Renal pelvis (tissue), 1 donor: ENCODE measurements at regions not wholly inside any gene's neighbourhood (a gene's known extent, or its start where the extent isn't known, plus 50 kb on each side); places are given as distances from the start of the nearest gene placed in this dataset.
"Not testable (repeated sequence)": the region's sequence is repeated elsewhere in the genome, so short reads cannot be mapped to it uniquely, and the experiment has no call there.

Source experiments
- DNase-seq: peaks from one replicate; pipeline ENCODE4 v3.0.0-alpha.2; 2013

DNA sequence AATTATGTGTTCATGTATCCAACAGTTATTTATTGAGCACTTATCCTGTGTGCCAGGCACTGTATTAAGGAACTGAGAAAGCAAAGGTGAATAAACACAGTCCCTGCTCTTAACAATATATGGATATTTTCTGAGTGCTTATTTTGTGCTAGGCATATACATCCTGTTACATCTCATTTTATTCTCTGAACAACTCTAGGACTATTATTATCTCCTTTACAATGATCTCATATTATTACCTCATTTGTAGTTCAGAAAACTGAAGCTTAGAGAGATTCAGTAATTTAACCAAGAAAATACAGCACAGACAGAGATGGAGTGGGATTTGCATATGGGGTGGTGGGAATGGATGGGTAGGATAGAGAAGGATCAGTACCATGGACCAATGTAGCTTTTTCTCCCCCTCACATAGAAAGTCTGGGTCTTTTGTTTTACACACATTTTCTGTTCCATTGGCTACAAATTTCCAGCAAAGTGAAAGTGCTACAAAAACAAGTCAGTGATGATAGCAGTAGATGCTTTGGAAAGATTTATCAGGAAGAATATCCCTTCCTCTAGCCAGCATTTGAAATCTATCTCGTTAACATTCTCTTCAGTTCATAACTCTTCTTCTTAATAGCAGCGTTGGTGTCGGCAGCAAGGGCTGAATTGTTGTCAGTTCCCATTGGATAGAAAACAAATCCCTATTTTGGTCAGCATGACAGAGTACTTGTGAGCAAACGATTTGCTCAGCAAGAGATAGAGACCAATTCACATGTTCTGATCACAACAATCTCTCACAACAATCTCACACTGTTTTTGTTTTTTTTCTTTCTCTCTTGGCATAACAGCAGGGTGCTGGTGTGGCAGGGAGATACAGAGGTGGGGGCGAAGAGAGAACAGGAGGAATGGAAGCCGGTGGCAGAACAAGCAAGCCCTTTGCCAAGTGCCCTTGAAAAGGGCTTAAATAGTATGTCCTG, 102.2 kb upstream of the KCTD1 start:
- DNase-seq, result no peak

DNA sequence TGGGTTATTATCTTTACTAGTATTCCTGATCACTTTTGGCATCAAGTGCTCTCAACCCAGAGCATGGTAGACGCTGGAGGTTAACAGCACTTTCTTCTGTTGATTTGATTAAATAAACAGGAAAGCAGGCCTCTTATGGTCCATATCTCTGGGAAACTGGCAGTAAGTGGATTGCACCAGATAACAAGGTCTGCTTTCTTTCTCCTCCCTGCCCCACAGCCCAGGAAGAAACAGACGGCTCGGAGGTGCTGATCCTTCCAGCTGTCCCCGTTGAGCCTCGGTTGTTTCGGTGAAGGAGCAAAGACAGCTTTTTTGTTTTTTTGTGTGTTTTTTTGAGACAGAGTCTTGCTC, 100.8 kb upstream of the KCTD1 start:
- DNase-seq, result no peak

DNA sequence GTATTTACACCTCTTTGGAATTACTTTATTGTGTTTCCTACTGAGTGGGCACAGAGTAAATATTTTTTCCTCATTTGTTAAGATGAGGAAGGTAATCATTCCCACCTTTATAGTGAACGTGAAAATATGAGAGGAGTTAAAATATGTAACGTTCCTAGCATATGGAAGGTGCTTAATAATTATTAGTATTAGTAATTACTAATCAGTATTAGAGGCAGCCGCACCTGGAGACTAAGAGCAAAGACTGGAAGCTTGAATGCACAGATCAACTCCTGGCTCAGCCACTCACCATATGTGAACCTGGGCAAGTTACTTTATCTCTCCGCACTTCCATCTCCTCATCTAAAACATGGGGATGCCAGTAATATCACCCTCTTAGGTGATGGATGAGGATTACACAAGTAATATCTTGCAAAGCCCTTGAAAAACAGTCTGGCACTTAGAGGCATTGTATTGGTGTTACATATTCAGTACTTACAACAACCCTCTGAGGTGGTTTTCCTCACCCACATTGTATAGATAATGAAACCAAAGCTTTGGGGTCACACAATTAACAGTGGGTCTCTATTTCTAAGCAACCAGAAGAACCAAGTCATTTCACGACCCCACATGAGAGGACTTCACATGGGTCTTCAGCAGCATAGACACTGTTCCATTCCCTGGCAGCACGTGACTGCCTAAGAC, 100.3 kb upstream of the KCTD1 start:
- DNase-seq, result no peak

DNA sequence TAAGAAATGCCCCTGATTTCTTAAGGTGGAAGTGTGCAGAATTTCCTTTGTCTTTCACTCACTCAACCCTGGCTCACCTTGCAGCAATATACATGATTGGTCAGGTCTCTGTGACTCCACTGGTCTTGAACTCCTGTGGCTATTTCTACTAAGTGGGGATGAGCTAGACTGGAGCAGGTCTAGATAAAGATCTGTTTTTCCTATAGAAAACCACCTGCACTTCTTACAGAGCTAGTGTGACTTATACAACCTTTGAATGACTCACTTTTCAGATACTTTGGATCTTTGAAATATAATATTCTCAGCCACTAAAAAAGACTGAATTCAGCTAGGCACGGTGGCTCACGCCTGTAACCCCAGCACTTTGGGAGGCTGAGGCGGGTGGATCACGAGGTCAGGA, 98.5 kb upstream of the KCTD1 start:
- DNase-seq, result no peak

DNA sequence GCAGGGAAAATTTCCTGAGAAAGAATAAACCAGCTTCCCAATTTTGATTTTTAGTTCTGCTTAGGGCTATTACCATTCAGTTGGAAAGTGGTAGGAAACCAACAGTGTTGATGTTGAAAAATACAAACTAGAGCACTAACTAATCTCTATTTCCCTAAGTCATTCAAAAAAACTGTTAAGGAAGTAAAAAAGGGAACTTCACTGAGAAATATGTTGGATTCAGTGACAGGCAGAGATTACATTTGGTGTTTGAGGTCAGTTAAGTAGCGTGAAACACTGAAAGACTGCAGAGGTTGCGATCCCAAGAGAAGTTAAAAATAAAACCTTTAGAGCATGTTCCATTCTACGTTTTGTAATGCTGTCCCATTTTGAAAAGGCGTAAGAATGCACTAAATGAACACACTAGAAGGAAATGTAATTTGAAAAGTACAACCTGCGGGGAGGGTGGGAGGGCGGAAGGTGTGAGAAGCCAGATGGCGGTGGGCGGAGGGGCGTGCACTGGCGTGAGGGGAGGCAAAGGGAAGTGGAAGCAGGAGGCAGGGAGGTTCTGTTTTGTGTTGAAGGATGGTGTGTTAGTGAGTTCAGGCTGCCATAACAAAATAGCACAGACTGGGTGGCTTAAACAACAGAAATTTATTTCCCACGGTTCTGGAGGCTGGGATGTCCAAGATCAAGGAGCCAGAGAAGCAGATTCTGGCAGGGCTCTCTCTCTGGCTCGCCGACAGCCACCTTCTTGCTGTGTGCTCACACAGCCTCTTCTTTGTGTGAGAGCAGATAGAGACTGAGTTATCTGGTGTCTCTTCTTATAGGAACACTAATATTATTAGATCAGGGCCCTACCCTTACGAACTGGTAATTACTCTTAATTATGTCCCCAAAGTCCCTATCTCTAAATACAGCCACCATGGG, 94.3 kb upstream of the KCTD1 start:
- DNase-seq, result no peak

DNA sequence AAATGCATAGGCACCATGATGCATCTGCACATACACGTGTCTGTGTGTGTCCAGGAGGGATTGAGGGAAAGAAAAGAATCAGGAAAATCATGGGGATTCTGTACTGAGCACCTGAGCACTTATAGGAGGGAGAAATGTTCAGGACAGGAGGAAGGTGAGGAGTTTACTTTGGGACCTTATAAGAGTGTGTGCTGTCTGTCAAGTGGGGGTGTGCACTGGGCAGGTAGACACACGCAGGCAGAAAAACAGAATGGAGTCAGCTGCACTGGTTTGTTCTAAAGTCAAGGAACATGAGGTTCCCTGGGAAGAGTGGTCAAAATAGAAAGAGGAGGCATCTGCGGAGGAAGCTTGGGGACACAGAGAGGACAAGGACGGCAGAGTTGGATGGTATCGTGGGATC, 92.2 kb upstream of the KCTD1 start:
- no peak for DNase-seq

DNA sequence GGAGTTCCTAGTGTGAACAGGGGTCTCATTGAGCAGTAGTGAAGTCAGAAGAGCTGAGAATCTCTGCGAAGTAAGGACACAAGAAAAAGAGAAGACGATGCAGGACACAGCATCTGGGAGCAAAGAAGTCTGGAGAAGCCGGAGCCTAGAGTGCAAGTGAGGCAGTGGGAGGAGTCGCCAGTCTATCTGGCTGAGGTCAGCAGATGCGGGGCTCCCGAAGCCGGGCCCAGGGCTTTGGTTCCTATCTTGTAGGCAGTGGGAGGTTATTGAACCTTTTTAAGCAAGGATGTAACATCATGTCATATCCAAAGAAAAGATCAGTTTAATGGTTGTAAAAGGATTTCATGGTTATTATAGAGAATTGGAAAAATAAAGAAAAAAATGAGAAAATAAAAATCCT, 90.8 kb upstream of the KCTD1 start:
- DNase-seq, result no peak

DNA sequence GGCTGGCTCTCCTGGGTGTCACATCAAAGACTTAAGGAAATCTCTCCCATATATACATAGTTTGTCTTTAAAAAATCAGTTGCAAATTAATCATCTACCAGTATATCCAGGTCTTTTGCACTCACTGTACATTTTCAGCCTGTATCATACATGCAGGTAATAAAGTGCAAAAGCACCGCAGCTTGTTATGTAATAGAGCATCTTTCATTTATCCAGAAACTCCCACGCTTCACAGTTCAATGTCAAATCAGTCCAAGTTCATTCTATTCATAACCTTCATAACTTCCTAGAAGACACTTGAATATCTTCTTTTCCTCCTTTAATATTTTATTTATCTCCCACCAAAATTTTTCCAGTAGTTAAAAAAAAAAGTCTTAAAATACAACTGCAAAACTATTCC, 89.6 kb upstream of the KCTD1 start:
- DNase-seq, result no peak

DNA sequence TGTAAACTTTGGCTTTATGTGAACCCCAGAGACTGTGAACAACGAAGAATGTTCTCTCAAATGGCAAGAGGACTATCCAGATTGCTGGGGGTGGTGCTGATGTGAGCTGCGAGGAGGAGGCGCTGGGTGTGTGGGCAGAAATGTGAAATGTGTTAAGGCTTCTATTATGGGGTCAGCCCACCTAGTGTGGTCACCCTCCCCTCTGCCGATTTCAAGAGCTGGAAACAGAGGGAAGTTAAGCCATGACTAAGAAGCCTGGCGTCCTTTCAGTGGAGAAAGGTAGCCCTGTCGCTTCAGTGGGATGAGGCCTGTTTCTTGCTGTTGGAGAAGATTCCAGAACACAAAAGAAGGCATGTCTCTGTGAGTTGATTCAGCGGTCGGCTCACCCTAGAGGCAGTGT, 89.0 kb upstream of the KCTD1 start:
- DNase-seq, result no peak

DNA sequence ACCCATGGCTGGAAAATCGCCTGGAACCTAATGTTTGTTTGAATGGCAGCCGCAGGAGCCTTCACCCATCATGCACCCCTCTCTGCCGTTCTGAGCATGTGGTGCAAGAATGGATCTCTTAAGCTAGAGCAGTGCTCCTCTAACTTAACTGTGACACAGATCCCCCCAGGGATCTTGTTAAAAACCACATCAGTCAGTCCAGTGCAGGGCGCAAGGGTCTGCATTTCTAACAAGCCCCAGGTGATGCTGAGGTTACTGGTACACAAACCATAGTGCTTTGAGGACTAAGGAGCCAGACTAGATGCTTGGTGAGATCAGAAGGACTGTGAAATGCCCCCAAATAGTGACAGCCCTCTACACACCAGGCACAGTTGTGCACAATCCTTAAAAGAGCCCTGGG, 87.1 kb upstream of the KCTD1 start:
- no peak for DNase-seq

DNA sequence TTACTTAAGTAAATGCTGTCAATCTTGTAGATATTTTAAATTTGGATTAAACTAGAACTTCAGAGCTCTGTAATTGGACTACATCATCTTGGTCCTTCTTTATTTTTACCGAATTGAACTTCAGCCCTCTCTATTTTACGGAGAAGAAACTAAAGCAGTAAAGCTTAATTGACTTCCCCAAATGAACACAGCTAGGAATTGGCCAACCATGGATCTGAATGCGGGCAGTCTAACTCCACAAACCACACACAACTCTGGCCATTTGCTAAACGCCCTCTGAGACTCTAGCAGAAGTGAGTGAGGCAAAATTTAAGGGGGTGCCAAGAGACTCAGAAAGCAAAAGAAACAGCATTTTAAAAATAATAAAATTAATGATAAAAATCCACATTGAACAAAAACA, 86.3 kb upstream of the KCTD1 start:
- DNase-seq, result no peak

DNA sequence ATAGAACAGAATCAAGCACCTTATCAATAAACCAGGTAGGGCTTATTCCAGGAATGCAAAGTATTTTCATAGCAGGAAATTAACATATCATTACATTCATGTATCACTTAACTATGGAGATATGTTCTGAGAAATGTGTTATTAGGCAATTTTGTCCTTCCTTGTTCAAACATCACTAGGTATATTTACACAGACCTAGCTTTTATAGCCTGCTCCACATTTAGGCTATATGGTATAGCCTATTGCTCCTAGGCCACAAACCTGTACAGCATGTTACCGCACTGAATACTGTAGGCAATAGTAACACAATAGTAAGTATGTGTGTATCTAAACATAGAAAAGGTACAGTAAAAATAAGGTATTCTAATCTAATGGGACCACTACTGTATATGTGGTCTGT, 82.8 kb upstream of the KCTD1 start:
- no peak for DNase-seq

DNA sequence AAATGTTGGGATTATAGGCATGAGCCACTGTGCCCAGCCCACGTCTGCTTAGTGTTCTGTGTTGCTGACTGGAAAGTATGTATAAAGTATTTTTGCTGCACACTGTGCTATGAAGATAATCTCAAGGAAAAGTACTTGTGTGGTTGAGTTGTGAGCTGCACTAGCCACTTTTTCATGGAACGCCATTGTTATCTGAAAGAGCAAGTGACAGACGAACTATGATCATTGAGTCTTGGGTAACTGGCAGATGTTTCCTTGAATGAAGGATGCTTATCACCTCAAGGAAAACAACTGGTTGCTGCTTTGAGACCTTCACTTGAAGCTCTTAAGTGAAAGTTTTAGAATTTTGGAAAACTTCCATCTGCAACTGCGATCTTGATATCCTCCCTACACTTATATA, 82.2 kb upstream of the KCTD1 start:
- no peak for DNase-seq

DNA sequence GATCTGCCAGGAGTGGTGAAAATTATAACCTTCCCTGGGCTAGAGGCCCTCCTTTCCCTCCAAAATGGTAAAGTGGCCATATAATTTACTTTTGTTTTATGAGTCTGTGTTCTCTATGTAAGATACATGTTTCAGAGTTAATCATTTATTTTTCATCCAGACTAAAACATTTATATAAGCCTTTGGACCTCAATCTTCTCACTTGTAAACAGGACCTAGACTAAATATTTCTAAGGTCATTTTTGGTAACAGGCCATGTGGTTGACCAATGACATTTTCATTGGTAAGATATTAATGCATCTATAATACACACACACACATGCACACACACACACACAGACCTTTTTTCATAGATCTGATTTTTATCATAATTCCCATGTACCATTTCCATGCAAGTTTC, 79.7 kb upstream of the KCTD1 start:
- no peak for DNase-seq

DNA sequence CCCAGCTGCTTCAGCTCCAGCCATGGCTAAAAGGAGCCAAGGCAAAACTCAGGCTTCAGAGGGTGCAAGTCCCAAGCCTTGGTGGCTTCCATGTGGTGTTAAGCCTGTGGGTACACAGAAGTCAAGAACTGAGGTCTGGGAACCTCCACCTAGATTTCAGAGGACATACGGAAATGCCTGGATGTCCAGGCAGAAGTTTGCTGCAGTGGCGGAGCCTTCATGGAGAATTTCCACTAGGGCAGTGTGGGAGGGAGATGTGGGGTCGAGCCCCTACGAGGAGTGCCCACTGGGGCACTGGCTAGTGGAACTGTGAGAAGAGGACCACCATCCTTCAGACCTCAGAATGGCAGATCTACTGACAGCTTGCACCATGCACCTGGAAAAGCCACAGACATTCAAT, 76.1 kb upstream of the KCTD1 start:
- DNase-seq, result no peak

DNA sequence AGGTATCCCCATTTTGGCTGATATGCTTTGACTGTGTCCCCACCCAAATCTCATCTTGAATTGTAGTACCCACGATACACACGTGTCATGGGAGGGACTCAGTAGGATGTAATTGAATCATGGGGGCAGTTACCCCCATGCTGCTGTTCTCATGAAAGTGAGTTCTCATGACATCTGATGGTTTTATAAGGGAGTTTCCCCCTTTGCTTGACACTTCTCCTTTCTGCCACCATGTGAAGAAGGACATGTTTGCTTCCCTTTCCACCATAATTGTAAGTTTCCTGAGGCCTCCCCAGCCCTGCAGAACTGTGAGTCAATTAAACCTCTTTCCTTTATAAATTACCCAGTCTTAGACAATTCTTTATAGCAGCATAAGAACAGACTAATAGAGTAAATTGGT, 75.0 kb upstream of the KCTD1 start:
- not testable (repeated sequence) for DNase-seq

DNA sequence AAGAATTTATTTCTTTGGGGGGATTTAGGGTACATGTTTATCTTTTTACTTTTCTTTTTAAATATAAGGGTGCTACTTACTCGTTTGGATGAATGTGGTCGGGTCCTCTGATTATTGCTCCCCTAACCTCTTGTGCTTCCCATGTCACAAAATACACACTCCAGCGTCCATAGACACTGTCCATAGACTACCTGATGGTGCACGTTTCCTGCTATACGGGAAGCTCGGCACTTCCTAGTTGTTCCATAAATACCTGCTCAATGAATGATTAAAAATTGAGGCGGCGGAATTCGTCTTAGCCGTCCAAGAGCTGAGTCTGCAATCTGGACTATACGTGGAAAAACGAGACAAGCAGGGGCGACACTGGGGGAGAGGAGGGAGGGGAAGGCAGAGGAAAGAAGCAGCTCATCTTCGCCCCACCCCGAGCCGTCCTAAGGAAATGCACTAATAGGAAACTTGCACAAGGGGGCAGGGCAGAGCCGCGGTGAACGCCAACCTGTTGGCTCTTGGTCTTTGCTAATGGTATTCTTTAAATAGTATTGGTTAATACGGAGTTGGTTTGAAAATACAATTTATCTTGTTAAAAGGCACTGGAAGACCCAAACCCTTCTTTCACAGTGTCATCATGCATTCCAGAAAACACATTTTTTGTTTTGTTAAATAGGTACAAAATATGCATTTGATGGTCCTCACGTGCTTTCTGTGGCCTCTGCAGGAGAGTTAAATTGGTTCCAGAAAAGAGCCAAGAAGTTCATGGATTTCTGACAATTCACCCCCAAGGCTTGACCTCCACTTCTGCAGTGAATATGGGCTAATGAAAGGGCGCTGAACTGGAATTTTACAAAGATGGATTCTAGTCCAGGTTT, 73.0 kb upstream of the KCTD1 start:
- DNase-seq, result no peak

DNA sequence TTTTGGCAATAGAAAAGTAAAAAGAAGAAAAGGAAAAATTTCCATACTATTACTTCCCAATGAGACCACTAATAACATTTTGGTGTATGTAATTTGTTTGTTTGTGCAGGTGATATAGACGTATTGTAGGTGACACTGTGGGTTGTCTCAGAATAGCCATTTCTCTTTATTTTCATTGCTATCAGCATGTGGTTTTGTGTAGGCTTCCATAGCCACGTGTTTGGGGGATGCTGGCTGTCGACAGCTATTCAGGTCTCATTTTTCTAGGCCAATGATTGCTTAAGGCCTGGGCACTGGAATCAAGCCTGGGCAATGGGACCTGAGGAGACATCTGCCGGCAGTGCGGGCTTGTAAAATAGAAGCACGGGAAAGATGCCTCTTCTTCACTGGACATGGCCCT, 71.0 kb upstream of the KCTD1 start:
- DNase-seq, result no peak

DNA sequence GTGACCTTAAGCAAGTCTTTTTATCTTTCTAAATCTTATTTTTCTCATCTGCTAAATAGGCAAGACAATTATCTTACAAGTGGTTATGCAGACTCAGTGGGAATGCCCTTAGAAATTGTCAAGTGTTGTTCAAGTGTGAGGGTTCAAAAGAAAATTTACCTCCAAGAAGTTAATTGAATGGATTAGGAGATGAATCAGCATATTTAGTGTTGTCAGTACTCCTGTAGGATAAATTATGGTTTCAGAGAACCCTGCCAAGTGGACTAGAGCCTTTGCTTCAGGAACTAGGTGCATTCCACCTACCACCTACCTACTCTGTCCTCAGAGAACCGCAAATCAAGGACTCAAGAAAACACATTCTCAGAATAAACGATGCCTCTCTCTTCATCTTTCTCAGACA, 69.8 kb upstream of the KCTD1 start:
- DNase-seq, result no peak

DNA sequence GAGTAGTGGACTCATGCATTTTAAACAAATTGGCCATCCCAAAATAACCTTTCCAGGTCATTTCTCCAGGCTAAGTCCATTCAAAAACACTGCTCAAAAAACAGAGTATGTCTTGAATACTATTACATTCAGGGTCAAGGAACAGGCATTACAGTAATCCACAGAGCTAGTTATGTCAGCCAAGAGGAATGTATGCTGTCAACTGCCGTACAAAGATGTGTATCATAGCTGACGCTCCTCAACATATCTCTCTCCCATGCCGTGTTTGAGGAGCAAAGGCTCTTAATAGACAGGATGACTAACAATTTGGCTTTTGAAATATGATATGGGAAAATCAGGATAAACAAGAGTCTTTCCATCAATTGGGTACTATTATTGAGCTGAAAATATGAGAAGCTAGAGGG, 68.8 kb upstream of the KCTD1 start:
- DNase-seq, result no peak

DNA sequence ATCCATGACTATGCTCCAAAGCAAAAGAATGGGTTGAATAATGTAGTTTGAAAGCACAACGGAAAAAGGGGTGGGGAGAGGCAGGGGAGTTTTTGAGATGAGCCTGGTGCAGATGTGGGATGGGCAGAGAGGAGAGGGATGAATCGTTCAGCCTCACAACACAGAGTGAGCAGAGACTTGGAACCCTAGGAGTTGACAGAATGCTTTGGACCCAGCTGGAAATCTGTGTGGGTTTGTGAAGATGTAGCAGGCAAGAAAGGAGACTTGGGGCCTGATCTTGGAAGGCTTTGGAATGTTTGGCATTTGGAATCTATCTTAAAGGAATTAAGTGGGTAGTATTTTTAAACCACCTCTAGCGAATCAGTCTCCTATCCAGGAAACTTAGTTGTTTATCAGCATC, 66.0 kb upstream of the KCTD1 start:
- no peak for DNase-seq
